ENCODE measurements at regions not wholly inside any gene's neighbourhood (a gene's known extent, or its start where the extent isn't known, plus 50 kb on each side); places are given as distances from the start of the nearest gene placed in this dataset.

DNA sequence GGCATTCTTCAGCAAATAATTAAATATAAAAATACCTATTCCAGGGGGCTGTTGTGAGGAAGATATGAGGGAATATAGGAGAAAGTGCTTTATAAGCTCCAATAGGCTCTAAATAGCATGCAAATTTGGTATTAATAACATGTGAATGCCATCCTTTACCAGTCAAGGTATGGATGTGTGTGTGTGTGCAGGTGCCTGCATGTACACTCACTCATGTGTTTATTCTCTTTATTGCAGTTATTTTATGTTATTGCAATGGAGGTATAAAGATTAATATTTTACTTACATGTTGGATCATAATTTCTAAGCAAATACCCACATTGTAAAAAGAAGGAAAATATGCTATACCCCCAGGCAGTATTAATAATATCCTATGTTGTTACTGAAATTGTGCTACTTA lies 1093.0 kb upstream of the GYPC start:
- Mint-ChIP-seq H3K27ac (no peak overlapping the region), H3K4me3 (no peak overlapping the region), H3K4me1 (peaks cover 10% of the 10 kb centered on the region), H3K9me3 (peaks cover 54% of the 10 kb centered on the region), H3K27me3 (ENCODE audit: low read depth) (no peaks in the 10 kb centered on the region; the same call in 1 of the 2 replicates), H3K36me3 (peaks cover 7% of the 10 kb centered on the region)
- TF ChIP-seq, protein P1, sequence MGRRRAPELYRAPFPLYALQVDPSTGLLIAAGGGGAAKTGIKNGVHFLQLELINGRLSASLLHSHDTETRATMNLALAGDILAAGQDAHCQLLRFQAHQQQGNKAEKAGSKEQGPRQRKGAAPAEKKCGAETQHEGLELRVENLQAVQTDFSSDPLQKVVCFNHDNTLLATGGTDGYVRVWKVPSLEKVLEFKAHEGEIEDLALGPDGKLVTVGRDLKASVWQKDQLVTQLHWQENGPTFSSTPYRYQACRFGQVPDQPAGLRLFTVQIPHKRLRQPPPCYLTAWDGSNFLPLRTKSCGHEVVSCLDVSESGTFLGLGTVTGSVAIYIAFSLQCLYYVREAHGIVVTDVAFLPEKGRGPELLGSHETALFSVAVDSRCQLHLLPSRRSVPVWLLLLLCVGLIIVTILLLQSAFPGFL (CRISPR knock-in tag; IDR thresholded peaks at IDR 0.05; ENCODE audit: borderline replicate concordance) = no peak
- TF ChIP-seq NR3C1 (CRISPR knock-in tag; conservative IDR thresholded peaks at IDR 0.05; ENCODE audit: low read depth) (no peak), ZNF263 (CRISPR knock-in tag; IDR thresholded peaks at IDR 0.05; ENCODE audit: low read depth) (no peak), OVOL2 (CRISPR knock-in tag; IDR thresholded peaks at IDR 0.05; ENCODE audit: borderline replicate concordance) (no peak), ZNF317 (CRISPR knock-in tag; IDR thresholded peaks at IDR 0.05; ENCODE audit: borderline replicate concordance, low read depth) (no peak), RORB (CRISPR knock-in tag; IDR thresholded peaks at IDR 0.05) (no peak), ZNF121 (CRISPR knock-in tag; IDR thresholded peaks at IDR 0.05) (no peak), MYBL2 (CRISPR knock-in tag; IDR thresholded peaks at IDR 0.05) (no peak), GABPB1 (CRISPR knock-in tag; IDR thresholded peaks at IDR 0.05) (no peak), FOXK1 (CRISPR knock-in tag; IDR thresholded peaks at IDR 0.05) (no peak), KAT7 (CRISPR knock-in tag; IDR thresholded peaks at IDR 0.05; ENCODE audit: borderline replicate concordance) (no peak), SMAD4 (CRISPR knock-in tag; IDR thresholded peaks at IDR 0.05) (no peak), CREB1 (CRISPR knock-in tag; IDR thresholded peaks at IDR 0.05) (no peak)
- TF ChIP-seq, protein P2, sequence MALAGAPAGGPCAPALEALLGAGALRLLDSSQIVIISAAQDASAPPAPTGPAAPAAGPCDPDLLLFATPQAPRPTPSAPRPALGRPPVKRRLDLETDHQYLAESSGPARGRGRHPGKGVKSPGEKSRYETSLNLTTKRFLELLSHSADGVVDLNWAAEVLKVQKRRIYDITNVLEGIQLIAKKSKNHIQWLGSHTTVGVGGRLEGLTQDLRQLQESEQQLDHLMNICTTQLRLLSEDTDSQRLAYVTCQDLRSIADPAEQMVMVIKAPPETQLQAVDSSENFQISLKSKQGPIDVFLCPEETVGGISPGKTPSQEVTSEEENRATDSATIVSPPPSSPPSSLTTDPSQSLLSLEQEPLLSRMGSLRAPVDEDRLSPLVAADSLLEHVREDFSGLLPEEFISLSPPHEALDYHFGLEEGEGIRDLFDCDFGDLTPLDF (CRISPR knock-in tag; IDR thresholded peaks at IDR 0.05) = no peak
- TF ChIP-seq, protein P3, sequence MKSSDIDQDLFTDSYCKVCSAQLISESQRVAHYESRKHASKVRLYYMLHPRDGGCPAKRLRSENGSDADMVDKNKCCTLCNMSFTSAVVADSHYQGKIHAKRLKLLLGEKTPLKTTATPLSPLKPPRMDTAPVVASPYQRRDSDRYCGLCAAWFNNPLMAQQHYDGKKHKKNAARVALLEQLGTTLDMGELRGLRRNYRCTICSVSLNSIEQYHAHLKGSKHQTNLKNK (CRISPR knock-in tag; IDR thresholded peaks at IDR 0.05) = no peak
- no peak for ATAC-seq
- ChIA-PET POLR2A (no interaction called here), CTCF (no interaction called here)
- DNase-seq (ENCODE audit: low spot score) = no peak

DNA sequence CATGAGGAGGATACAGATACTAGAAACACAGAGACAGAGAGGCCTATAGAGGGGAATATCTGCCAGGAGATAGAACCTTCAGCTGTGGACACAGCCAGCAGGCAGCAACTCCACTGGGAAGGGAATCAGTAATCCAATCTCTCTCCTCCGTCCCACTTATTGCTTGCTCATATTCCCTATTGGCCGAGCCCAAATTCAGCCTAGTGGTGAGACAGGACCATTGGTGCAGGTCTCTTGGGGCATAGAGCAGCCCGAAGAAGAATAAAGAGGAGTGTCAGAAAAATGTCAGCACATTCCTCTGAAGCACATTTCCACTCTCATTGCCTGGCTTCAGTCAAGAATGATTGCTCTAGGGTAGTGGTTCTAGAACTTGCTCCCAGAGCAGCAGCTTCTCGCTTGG lies 1091.5 kb upstream of the GYPC start:
- no peaks in the 10 kb centered on the region; the same call in 1 of the 2 replicates for H3K27me3 Mint-ChIP-seq (ENCODE audit: low read depth)
- ChIA-PET POLR2A (no interaction called here), CTCF (no interaction called here)
- no peak overlapping the region for H3K4me3 Mint-ChIP-seq
- no peak for DNase-seq (ENCODE audit: low spot score)
- ATAC-seq = peak; percentile 78
- H3K36me3 Mint-ChIP-seq = peaks cover 3% of the 10 kb centered on the region
- H3K27ac Mint-ChIP-seq = no peak overlapping the region
- peaks cover 52% of the 10 kb centered on the region for H3K9me3 Mint-ChIP-seq
- H3K4me1 Mint-ChIP-seq = peaks cover 12% of the 10 kb centered on the region
- TF ChIP-seq, protein P4, sequence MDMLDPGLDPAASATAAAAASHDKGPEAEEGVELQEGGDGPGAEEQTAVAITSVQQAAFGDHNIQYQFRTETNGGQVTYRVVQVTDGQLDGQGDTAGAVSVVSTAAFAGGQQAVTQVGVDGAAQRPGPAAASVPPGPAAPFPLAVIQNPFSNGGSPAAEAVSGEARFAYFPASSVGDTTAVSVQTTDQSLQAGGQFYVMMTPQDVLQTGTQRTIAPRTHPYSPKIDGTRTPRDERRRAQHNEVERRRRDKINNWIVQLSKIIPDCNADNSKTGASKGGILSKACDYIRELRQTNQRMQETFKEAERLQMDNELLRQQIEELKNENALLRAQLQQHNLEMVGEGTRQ (CRISPR knock-in tag; IDR thresholded peaks at IDR 0.05) = no peak
- TF ChIP-seq, protein P5, sequence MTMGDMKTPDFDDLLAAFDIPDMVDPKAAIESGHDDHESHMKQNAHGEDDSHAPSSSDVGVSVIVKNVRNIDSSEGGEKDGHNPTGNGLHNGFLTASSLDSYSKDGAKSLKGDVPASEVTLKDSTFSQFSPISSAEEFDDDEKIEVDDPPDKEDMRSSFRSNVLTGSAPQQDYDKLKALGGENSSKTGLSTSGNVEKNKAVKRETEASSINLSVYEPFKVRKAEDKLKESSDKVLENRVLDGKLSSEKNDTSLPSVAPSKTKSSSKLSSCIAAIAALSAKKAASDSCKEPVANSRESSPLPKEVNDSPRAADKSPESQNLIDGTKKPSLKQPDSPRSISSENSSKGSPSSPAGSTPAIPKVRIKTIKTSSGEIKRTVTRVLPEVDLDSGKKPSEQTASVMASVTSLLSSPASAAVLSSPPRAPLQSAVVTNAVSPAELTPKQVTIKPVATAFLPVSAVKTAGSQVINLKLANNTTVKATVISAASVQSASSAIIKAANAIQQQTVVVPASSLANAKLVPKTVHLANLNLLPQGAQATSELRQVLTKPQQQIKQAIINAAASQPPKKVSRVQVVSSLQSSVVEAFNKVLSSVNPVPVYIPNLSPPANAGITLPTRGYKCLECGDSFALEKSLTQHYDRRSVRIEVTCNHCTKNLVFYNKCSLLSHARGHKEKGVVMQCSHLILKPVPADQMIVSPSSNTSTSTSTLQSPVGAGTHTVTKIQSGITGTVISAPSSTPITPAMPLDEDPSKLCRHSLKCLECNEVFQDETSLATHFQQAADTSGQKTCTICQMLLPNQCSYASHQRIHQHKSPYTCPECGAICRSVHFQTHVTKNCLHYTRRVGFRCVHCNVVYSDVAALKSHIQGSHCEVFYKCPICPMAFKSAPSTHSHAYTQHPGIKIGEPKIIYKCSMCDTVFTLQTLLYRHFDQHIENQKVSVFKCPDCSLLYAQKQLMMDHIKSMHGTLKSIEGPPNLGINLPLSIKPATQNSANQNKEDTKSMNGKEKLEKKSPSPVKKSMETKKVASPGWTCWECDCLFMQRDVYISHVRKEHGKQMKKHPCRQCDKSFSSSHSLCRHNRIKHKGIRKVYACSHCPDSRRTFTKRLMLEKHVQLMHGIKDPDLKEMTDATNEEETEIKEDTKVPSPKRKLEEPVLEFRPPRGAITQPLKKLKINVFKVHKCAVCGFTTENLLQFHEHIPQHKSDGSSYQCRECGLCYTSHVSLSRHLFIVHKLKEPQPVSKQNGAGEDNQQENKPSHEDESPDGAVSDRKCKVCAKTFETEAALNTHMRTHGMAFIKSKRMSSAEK (CRISPR knock-in tag; IDR thresholded peaks at IDR 0.05; ENCODE audit: borderline replicate concordance) = no peak
- TF ChIP-seq TCF7 (CRISPR knock-in tag; IDR thresholded peaks at IDR 0.05; ENCODE audit: low read depth) (no peak), OVOL2 (CRISPR knock-in tag; IDR thresholded peaks at IDR 0.05; ENCODE audit: borderline replicate concordance) (no peak), GTF2I (CRISPR knock-in tag; conservative IDR thresholded peaks at IDR 0.05) (no peak), PRRX2 (CRISPR knock-in tag; IDR thresholded peaks at IDR 0.05) (no peak), SP1 (CRISPR knock-in tag; conservative IDR thresholded peaks at IDR 0.05) (no peak)
- TF ChIP-seq, protein P6, sequence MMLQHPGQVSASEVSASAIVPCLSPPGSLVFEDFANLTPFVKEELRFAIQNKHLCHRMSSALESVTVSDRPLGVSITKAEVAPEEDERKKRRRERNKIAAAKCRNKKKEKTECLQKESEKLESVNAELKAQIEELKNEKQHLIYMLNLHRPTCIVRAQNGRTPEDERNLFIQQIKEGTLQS (CRISPR knock-in tag; conservative IDR thresholded peaks at IDR 0.05) = no peak
- TF ChIP-seq, protein P7, sequence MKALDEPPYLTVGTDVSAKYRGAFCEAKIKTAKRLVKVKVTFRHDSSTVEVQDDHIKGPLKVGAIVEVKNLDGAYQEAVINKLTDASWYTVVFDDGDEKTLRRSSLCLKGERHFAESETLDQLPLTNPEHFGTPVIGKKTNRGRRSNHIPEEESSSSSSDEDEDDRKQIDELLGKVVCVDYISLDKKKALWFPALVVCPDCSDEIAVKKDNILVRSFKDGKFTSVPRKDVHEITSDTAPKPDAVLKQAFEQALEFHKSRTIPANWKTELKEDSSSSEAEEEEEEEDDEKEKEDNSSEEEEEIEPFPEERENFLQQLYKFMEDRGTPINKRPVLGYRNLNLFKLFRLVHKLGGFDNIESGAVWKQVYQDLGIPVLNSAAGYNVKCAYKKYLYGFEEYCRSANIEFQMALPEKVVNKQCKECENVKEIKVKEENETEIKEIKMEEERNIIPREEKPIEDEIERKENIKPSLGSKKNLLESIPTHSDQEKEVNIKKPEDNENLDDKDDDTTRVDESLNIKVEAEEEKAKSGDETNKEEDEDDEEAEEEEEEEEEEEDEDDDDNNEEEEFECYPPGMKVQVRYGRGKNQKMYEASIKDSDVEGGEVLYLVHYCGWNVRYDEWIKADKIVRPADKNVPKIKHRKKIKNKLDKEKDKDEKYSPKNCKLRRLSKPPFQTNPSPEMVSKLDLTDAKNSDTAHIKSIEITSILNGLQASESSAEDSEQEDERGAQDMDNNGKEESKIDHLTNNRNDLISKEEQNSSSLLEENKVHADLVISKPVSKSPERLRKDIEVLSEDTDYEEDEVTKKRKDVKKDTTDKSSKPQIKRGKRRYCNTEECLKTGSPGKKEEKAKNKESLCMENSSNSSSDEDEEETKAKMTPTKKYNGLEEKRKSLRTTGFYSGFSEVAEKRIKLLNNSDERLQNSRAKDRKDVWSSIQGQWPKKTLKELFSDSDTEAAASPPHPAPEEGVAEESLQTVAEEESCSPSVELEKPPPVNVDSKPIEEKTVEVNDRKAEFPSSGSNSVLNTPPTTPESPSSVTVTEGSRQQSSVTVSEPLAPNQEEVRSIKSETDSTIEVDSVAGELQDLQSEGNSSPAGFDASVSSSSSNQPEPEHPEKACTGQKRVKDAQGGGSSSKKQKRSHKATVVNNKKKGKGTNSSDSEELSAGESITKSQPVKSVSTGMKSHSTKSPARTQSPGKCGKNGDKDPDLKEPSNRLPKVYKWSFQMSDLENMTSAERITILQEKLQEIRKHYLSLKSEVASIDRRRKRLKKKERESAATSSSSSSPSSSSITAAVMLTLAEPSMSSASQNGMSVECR (CRISPR knock-in tag; IDR thresholded peaks at IDR 0.05; ENCODE audit: borderline replicate concordance) = no peak

Data from WTC11 (cell line).